Fibroblast of skin of right quadriceps (primary cell): ENCODE measurements at regions not wholly inside any gene's neighbourhood (a gene's known extent, or its start where the extent isn't known, plus 50 kb on each side); places are given as distances from the start of the nearest gene placed in this dataset.

ENCODE experiments used
- DNase-seq: peaks from one replicate; pipeline ENCODE4 v3.0.0-alpha.2; 2013

DNA sequence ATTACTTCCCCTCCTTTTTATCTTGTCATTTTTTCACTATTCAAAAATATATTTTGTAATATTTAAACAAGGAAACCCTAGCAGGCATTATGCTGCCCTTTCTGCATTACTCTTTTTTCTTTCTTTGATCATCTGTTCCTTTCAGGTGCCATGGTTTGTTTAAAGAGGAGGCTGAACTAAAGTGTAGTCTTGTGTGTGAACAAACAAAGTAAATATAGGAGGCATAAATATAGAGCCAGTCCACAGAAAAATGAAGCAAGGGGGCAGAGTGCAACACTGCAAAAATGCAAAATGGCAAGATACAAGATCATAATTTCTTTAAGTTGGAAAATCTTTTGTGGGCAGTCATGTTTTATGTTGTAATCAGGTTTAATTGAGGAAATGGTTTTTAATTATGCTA lies 947.3 kb upstream of the COX7C start:
- no peak for DNase-seq

DNA sequence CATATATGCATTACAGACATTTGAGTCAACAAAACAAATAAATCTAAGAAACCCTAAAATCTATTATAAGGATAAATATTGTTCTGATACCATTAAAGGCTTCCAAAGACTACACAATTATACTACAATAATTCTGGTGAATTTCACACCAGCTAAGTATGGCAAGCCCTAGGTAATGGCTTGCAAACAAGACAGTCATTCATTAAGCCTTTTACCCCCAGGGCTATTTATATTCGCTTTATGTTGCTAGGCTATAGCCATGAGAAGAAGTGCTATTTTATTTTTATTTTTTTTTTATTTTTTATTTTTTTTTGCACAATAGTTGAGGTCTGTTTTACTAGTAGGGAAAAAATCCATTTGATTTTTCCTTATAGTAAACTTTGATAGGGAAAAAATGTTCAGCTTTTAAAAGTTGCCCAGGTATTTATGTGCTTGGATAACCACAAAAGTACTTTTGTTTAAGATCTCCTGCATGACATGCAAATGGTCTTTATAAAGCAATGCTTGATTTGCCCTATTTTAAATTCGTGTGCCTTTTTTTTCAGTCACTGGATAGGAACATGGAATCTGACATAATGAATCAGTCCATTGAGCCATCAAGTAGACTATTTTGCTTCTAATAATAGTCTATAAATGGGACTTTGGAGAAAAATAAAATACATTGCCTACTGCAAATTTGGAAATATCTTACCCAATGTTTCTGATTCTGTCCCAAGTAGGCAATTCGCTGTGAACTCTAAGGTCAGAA lies 946.3 kb upstream of the COX7C start:
- no peak for DNase-seq

DNA sequence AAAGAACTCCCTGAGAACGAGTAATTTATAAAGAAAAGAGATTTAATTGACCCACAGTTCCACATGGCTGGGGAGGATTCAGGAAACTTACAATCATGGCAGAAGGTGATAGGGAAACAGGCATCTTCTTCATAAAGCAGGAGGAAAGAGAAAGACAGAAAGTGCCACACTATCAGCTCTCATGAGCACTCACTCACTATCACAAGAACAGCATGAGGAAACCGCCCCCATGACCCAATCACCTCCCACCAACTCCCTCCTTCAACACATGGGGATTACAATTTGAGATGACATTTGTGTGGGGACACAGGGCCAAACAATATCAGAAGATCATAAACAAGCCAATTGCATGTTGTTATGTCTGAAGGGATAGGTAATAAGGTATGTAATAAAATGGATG lies 935.9 kb upstream of the COX7C start:
- DNase-seq = no peak

DNA sequence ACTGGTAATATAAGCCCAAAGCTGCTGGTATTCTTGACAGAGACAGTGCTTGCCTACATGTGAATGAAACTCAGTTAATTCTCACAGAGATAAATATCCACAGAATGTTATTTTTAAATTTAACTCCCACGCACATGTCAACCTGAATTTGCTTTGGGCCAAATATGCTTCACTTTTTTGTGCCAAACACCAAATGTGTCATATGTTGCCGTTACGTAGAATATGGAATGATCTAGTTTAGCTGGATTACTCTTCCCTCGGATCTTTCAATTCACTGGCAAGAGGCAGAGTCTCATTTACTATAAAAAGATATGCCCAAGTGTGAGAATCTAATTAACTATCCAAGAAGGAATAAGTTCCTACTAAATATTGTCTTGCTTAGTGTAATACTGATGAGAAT lies 933.4 kb upstream of the COX7C start:
- DNase-seq = no peak

DNA sequence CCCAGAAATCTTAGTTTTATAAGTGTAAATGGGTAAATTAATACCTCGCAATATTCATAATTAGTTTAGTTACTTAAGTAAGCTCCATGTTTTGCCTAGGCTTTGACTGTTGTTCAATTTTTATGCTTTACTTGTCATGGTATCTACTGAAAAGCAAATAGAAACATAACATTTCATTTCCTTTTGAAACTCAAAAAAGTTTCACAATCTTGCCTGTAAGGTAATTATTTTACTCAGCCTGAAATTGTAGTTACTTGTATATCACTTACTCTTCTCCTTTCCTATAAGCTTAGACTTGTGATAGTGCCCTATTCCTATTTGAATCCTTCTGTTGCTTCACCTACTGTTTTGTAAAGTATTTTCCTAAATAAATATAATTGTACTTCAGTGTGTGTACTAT lies 914.4 kb upstream of the COX7C start:
- no peak for DNase-seq

DNA sequence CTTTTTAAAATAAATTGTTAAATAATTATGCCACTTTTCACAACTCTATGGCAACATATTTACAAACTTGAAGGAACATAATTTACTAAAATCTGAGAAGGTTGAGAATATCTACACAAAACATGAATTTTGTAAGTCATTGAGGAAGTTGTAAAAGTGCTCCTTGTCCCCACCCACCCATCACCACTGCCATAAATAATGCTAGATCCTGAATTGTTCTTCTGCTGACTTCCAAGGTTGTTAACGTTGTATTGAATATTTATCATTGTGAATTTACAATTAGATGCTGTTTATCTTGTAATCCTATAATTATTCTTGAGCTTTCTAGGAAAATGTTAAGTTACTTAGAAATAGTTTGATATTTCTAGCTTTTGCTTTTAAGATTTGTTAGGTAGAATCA lies 908.0 kb upstream of the COX7C start:
- DNase-seq = no peak

DNA sequence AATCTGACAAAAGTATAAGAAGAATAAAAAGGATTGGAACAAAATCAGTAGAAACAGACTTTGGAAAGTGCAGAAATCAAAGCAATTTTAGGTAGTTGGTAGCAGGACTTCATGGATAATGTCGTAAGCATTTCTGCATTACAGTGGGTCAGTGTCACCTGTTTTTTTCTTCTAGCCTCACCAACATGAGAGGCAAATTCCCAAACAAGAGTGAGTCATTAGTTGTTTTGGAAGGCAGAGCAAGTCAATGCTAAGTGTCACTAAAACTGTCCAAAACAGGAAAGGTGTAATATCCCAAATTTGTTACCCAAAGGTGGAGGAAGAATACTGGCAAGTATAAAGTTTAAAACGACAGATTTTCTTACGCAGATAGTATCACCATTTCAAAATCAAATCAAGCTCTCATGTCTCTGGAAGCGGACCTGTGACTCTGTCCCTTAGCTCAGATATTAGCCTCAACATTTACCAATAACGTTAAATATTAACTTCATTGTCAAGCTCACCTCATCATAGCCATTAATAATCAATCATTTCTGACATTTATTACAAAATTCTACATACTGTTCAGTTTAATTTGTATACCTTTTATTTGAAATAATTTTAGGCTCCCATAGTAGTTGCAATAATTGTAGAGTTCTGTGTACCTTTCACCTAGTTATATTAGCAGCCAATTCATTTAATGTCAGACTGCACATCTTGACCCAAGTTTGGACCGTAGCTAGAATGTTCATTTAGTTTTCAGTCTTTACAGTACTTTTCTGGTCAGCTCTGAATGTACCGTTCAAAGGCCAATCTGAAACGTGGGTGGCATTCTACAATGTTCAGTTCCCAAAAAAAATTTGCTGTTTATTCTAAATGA lies 901.2 kb upstream of the COX7C start:
- DNase-seq = no peak

DNA sequence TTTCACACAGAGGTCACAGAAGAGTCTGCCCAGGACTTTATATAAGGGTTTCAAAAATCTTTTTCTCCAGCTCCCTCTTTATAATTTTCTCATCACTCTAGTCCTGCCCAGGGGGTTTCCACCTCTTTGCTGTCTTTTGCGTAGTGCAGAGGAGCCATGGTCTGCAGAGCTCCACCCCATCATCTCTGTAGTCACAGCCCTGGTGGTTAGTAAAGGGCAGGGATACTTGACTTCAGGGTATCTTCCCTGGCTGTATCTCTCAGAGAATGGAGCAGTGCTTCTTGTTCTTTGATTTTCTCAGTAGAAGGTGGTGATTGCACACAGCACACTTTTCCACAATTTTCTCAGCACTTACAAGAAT lies 900.6 kb upstream of the COX7C start:
- DNase-seq = no peak

DNA sequence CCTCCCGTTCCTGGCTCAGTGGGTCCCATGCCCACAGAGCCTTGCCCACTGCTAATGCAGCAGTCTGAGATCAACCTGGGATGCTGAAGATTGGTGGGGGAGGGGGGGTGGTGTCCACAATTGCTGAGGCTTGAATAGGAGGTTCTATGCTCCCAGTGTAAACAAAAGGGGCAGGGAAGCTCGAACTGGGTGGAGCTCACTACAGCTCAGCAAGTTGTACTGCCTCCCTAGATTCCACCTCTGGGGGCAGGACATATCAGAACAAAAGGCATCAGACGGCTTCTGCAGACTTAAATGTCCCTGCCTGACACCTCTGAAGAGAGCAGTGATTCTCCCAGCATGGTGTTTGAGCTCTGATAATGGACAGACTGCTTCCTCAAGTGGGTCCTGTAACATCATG lies 885.6 kb upstream of the COX7C start:
- DNase-seq = no peak

DNA sequence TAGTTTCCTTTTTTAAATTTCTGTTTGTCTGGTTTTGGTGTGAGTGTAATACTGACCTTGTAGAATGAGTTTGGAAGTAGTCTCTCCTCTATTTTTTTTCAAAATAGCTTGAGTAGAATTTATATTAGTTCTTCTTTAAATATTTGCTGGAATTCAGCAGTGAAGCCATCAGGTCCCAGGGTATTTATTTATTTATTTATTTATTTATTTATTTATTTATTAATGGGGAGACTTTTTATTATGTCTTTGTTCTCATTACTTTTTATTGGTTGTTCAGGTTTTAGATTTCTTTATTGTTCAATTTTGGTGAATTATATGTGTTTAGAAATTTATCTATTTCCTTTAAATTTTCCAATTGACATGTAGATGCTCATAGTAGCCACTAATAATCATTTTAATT lies 875.8 kb upstream of the COX7C start:
- no peak for DNase-seq

DNA sequence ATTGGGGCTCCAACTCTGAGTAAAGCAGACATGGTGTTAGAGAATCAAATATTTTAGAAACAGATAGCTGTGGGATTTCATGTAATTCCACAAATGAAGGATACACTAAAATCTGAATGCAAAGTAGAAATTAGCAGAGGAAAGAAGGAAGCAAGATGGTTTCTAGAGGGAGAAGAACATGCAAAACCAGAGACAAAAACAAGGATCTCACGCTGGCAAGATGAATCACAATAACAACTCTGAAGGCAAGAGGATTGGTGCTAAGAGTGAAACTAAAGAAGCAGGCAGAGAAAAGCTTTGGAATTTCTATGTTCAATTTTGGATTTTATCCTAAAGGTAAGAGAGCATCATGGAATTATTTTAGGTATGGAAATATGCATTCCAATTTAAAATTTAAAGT lies 857.2 kb upstream of the COX7C start:
- DNase-seq = no peak

DNA sequence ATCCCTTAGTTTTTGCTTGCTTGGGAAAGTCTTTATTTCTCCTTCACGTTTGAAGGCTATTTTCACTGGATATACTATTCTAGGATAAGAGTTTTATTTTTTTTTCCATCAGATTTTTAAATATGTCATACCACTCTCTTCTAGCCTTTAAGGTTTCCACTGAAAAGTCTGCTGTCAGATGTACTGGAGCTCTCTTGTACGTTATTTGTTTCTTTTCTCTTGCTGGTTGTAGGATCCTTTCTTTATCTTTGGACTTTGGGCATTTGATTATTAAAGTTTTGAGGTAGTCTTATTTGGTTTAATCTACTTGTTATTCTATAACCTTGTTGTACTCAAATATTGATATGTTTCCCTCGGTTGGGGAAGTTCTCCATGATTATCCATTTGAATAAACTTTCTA lies 848.4 kb upstream of the COX7C start:
- DNase-seq = no peak

DNA sequence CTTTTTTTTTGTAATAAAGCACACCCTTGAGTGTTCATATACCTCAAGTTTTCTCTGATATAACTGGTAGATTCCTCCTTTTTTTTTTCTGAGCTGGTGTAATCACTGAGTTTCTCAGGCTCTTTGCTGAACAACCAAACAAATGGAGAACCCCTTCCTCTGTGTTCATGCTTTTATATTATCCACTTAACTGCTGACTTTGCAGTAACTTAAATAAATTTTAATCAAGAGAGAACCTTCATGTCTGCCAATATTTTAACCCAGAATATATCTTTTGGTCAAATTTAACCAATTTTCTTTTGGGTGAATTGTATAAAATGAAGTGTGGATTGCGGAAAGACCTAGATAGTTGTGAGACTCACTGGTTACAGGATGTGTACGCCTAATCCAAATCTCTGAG lies 833.0 kb upstream of the COX7C start:
- no peak for DNase-seq

DNA sequence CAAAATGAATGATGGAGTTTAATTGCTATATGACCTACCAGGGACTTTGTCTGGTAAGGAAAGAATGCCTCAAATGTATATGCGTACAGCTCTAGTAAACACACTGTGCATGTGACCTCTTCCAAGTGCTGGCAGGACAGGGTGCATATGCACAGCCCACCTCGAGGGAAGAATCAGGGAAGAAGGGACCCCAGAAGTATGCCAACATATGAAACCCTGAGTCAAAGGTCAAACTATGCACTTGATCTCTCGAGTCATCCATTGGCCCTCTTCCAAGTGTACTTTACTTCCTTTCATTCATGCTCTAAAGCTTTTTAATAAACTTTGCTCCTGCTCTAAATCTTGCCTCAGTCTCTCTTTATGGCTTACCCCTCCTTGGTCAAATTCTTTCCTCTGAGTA lies 804.6 kb upstream of the COX7C start:
- no peak for DNase-seq

DNA sequence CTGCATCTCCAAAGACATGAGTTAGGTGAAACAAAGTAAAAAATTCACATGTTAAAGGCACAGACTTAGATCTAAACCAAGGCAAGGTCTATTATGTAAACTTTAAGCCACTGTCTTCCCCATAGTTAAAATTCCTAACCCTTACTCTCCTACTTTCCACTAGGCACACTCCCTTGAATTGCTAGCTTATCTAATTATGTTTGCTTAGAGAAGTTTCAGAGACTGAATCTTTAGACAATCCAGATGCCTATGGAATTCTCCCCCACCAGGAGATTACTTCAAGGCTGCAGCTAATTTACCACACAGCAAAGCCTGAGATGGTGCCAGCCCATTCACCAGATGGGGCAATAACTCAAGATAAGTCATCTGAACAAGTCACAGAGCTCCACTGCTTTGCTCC lies 803.1 kb upstream of the COX7C start:
- DNase-seq = no peak

DNA sequence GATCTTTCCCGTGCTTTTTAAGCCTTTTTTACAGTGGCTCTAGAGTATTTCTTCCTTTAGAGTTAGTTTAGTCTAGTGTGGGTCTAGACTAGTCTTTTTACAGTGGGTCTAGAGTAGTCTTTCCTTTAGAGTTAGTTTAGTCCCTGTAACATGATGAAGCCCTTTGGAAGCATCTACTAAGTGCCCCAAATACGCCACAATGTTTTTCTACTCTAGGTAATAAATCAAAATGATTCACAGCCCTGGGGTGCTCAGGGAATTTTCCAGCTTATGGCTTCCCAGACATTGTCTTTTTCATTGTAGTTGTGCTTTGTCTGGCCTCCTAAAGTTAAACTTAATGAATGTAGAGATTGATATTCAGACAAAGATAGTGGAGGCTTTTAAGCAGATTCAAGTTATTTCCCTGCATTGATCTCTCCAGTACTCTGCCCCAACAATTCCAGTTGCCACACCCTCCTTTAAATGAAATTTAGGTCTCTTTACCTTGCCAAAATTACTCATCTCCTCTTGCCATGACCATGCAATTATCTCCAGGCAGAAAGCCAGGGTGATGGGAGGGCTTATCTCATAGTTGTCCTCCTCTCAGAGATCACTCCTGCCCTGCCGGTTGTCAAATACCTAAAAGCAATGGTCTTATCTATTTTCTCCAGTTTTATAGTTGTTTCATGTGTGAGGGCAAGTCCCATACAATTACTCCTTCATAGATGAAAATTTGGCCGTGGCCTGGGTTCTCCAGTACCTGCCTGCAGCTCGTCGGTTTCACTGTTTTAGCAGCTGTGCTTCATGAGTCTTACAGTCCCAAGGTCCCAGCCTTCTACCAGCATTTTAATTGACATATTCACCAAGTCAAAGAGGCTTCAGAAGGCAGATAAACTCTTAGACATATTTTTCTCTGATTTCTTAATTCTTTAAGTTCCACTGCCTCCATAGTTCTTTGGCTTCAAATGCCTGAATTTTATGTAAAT lies 794.0 kb upstream of the COX7C start:
- DNase-seq = no peak

DNA sequence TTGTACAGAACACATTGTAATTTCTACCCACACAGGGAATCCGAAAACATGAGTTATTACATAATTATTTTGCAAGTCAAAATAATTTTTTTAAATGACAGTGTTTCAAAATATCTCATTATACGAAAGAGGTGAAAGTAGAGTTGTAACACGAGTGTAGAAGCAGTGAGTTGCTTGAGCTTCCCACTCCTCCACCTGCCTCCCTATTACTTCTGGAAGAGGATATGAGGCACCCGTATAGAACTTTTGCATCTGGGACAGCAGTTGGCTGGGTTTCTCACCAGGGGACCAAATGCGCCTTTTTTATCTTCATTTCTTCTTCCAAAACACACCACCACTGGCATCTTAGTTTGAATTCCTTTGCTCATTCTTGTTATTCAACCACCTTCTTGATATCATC lies 779.0 kb upstream of the COX7C start:
- DNase-seq = no peak

DNA sequence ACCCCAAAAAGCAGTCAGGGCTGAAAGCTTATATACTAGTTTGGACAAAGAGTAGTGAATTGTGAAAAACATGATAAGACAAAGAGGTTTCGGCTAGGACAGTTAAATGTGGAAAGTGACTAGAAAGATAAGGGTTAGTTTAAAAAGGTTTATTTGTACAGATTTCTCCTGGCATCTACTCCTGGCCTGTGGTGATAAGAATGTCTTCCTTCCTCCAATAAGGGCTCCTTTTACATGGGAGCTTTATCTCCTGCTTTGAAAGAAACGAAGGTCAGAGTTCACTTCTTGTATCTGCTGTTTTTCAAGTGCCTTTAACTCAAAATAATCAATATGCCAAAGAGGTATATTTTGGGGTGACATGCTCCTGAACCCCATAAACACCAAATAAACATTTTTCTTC lies 776.1 kb upstream of the COX7C start:
- DNase-seq = no peak

DNA sequence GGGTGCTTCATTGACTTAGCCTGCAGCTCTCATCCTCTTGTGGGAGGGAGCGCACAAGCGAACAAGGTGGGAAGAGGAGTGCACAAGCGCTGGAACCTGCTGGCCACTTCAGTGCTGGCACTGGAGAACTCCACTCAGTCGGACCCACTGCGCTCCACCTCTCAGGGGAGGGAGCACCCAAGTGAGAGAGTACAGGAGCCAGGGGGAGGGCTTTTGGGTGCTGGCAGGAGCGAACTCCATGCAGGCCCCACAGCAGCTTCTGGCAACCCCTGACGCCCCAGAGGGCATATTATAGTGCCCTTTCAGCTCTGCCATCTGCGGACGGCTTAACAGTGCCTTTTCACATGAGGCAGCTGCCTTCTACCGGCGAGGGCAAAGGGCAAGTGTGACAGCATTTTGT lies 774.2 kb upstream of the COX7C start:
- DNase-seq = no peak

DNA sequence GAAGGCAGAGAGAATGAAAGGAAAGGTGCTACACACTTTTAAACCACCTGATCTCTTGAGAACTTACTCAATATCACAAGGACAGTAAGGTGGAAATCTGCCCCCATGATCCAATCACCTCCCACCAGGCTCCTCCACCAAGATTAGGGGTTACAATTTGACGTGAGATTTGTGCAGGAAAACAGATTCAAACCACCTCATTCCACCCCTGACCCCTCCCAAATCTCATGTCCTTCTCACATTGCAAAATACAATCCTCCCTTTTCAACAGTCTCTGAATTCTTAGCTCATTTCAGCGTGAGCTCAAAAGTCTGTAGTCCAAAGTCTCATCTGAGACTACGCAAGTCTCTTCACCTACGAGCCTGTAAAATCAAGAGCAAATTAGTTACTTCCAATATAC lies 768.3 kb upstream of the COX7C start:
- DNase-seq = no peak

DNA sequence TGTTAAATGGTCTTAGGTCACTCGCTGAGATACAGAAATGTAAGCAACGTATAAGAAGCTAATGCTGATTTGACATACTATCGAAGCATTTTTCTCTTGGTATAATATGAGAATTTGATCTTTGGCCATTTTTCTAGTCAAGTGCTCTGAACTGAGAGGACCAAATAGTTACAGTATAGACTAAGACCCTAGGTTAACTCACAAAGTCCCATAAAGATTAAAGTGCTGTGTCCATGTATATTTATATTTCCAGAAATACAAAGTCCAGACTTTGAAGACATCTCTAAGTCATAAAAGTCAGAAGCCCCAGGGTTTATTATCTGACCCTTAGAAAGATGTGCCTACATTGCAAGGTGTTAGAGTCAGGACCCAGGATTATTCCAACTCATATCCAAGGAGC lies 752.4 kb upstream of the COX7C start:
- no peak for DNase-seq

DNA sequence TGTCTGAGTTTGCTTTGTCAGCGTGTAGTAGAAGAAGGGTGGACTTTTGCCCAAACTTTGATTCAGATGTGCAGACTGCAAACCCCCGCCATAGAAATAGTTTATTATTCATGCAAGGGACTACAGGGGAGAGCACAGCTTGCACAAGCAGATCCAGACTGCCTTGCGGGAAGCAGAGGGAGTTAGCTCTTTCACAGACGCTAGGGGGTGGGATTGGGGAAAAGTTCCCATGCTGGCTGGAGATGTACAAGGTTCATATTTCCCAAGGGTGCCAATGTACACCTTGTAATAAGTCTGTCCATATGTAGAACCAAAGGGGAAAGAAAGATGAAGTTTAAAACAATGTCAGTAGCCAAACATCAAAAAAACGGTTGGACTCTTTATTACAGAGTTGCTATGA lies 749.7 kb upstream of the COX7C start:
- no peak for DNase-seq

DNA sequence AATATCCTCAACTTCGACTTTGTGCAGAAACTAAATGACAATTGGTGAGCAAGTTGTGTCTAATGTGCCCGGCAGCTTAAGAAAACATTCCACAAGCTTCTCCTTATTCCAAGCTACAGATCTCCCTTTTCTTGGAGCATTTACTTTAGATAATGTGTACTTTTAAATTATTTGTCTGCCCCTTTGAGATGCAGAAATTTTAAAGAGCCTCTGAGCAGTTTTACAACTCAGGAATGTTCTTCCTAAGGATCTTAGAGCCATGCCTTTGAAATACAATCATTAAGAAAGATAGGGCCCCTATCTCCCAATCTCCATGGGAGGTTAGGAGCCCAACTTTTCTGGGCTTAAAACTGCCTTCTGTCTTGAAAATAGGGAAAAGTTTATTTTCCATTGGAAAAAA lies 723.7 kb upstream of the COX7C start:
- no peak for DNase-seq

DNA sequence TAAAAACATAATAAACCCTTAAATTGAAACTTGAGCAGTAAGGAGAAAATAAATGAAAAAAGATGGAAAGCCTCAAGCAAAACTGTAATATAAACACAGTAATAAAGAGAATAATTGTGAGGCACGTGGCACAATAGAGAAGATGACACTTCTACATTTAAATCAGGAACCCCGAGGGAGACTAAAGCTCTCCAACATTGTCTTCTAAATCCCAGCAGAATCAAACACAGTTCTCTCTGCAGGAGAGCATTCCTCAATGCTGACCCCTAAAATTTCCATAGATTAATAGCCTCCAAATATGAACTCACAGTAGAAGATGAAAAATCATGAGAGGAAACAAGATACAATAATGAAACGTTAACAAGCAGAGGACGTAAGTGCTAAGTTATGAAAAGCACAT lies 721.2 kb upstream of the COX7C start:
- no peak for DNase-seq
